ENCODE measurements at regions not wholly inside any gene's neighbourhood (a gene's known extent, or its start where the extent isn't known, plus 50 kb on each side); places are given as distances from the start of the nearest gene placed in this dataset.

- TF ChIP-seq CTCF (IDR thresholded peaks at IDR 0.05; ENCODE audit: low read depth, low read length, missing control alignments) = no peak
- no peak overlapping the region for H3K4me3 ChIP-seq (replicated peaks; ENCODE audit: low read depth, low read length)
- no peak for DNase-seq (ENCODE audit: extremely low read depth, low read depth)
Observed at GRCh38 chr5:2113348-2114131, 230.8 kb upstream of the IRX4 start.

GRCh38 chr5:2112173-2113025 lies 229.7 kb upstream of the IRX4 start:
- no peak for DNase-seq (ENCODE audit: extremely low read depth, low read depth)
- TF ChIP-seq CTCF (IDR thresholded peaks at IDR 0.05; ENCODE audit: low read depth, low read length, missing control alignments) = no peak
- H3K4me3 ChIP-seq (replicated peaks; ENCODE audit: low read depth, low read length) = no peak overlapping the region

- TF ChIP-seq CTCF (IDR thresholded peaks at IDR 0.05; ENCODE audit: low read depth, low read length, missing control alignments) = no peak
- no peak for DNase-seq (ENCODE audit: extremely low read depth, low read depth)
Observed at GRCh38 chr5:2111569-2112105, 228.9 kb upstream of the IRX4 start.

GRCh38 chr5:2110934-2111462 lies 228.3 kb upstream of the IRX4 start:
- H3K4me3 ChIP-seq (replicated peaks; ENCODE audit: low read depth, low read length) = no peak overlapping the region
- TF ChIP-seq CTCF (IDR thresholded peaks at IDR 0.05; ENCODE audit: low read depth, low read length, missing control alignments) = no peak
- no peak for DNase-seq (ENCODE audit: extremely low read depth, low read depth)

More at GRCh38 chr5:2111569-2112105, 228.9 kb upstream of the IRX4 start:
- no peak overlapping the region for H3K4me3 ChIP-seq (replicated peaks; ENCODE audit: low read depth, low read length)

GRCh38 chr5:2110137-2110933 lies 227.6 kb upstream of the IRX4 start:
- no peak for TF ChIP-seq CTCF (IDR thresholded peaks at IDR 0.05; ENCODE audit: low read depth, low read length, missing control alignments)
- no peak for DNase-seq (ENCODE audit: extremely low read depth, low read depth)
- no peak overlapping the region for H3K4me3 ChIP-seq (replicated peaks; ENCODE audit: low read depth, low read length)

- TF ChIP-seq CTCF (IDR thresholded peaks at IDR 0.05; ENCODE audit: low read depth, low read length, missing control alignments) = no peak
- no peak for DNase-seq (ENCODE audit: extremely low read depth, low read depth)
- H3K4me3 ChIP-seq (replicated peaks; ENCODE audit: low read depth, low read length) = no peak overlapping the region
Observed at GRCh38 chr5:2109566-2109965, 226.8 kb upstream of the IRX4 start.
